Left ventricle myocardium inferior (tissue), 1 donor: ENCODE measurements at regions not wholly inside any gene's neighbourhood (a gene's known extent, or its start where the extent isn't known, plus 50 kb on each side); places are given as distances from the start of the nearest gene placed in this dataset.
"Not testable (repeated sequence)": the region's sequence is repeated elsewhere in the genome, so short reads cannot be mapped to it uniquely, and the experiment has no call there.

ENCODE experiments used
- DNase-seq: peaks from one replicate; pipeline ENCODE4 v3.0.0-alpha.2; 2020
- H3K27ac ChIP-seq: fragments of 200-600 bp; replicated peaks from 2 replicates; pipeline ENCODE4 v1.8.0; 2021
- H3K27me3 ChIP-seq: fragments of 200-600 bp; 2 replicates; pipeline ENCODE4 v1.8.0; 2021; ENCODE audit warnings: low read depth
- H3K36me3 ChIP-seq: fragments of 200-600 bp; 2 replicates; pipeline ENCODE4 v1.8.0; 2021
- H3K4me1 ChIP-seq: fragments of 200-600 bp; 2 replicates; pipeline ENCODE4 v1.8.0; 2021
- H3K4me3 ChIP-seq: fragments of 200-600 bp; 2 replicates; pipeline ENCODE4 v1.8.0; 2021; ENCODE audit warnings: mild to moderate bottlenecking, moderate library complexity
- H3K9me3 ChIP-seq: fragments of 200-600 bp; replicated peaks from 2 replicates; pipeline ENCODE4 v1.8.0; 2021
- intact Hi-C: fragments of 100-400 bp; cut with micrococcal nuclease; formaldehyde crosslinking; loops from one replicate; pipeline ENCODE4 v1.11.0; 2022
- TF ChIP-seq, protein P1 (sequence below): fragments of 200-600 bp; IDR thresholded peaks from 2 replicates; pipeline ENCODE4 v1.8.0; 2021; ENCODE audit warnings: antibody characterized with exemption, mild to moderate bottlenecking, borderline replicate concordance
- donor health status: DM: no; HTN: yes; CAD: no; lungs with severe emphysema.

DNA sequence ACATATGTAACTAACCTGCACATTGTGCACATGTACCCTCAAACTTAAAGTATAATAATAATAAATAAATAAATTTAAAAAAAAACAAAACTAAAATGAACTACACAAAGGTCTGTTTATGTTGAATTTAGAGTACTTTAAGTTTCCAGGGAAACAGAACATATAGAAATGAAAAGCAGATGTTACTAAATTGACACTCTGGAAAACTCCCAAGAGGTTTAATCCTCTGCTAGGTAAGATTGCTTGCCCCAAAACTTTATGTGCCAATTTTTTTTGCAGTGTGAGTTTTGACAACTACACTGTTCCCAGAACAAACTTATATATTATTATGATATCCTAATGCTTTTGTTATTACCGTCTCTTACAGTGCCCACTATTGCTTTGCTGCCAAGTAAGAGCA lies 134.3 kb upstream of the MRPS30 start:
- H3K27me3 ChIP-seq = no peaks in the 10 kb centered on the region
- H3K27ac ChIP-seq = no peak overlapping the region
- H3K36me3 ChIP-seq = no peaks in the 10 kb centered on the region
- H3K9me3 ChIP-seq = peaks cover 5% of the 10 kb centered on the region
- intact Hi-C loops = no loop called here
- H3K4me3 ChIP-seq = no peak overlapping the region
- TF ChIP-seq, protein P1, sequence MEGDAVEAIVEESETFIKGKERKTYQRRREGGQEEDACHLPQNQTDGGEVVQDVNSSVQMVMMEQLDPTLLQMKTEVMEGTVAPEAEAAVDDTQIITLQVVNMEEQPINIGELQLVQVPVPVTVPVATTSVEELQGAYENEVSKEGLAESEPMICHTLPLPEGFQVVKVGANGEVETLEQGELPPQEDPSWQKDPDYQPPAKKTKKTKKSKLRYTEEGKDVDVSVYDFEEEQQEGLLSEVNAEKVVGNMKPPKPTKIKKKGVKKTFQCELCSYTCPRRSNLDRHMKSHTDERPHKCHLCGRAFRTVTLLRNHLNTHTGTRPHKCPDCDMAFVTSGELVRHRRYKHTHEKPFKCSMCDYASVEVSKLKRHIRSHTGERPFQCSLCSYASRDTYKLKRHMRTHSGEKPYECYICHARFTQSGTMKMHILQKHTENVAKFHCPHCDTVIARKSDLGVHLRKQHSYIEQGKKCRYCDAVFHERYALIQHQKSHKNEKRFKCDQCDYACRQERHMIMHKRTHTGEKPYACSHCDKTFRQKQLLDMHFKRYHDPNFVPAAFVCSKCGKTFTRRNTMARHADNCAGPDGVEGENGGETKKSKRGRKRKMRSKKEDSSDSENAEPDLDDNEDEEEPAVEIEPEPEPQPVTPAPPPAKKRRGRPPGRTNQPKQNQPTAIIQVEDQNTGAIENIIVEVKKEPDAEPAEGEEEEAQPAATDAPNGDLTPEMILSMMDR = no peak
- DNase-seq = no peak
- no peaks in the 10 kb centered on the region for H3K4me1 ChIP-seq

DNA sequence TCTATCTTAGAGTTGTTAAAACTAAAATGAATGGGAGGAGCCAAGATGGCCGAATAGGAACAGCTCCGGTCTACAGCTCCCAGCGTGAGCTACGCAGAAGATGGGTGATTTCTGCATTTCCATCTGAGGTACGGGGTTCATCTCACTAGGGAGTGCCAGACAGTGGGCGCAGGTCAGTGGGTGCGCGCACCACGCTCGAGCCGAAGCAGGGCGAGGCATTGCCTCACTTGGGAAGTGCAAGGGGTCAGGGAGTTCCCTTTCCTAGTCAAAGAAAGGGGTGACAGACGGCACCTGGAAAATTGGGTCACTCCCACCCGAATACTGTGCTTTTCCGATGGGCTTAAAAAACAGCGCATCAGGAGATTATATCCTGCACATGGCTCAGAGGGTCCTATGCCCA lies 140.3 kb upstream of the MRPS30 start:
- H3K9me3 ChIP-seq, H3K27me3 ChIP-seq, H3K36me3 ChIP-seq, DNase-seq, H3K4me3 ChIP-seq, intact Hi-C loops, H3K27ac ChIP-seq, H3K4me1 ChIP-seq: not testable (repeated sequence)

DNA sequence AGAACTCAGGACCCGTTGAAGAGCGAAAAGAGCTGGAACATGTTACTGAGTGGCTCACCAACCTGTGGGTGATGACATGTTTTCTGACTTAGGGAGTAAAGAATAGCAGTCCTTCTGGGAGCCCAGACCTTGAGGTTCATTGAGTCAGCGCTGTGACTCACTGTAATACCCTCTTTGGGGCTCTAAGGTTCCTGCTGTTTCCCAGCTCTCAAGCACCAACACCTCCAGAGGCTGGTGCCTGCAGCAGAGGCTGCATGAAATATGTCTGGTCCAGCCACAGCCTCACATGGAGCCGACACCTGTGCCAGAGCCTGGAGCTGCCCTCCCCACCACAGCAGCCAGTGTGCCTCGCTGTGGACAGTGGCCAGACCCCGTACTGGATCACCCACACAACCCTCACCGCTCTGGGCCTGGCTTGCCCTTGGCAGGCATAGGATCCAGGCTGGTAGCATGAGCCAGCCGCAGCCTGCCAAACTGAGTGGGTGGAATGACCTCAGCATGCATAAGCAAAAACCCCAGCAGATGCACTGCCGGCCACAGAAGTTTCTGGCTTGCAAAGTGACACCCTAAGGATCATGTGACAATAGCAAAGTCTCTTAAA lies 143.5 kb upstream of the MRPS30 start:
- H3K27me3 ChIP-seq = peaks cover 8% of the 10 kb centered on the region
- peaks cover 4% of the 10 kb centered on the region for H3K9me3 ChIP-seq
- TF ChIP-seq, protein P1 = no peak
- no peak overlapping the region for H3K4me3 ChIP-seq
- DNase-seq = no peak
- H3K4me1 ChIP-seq = no peaks in the 10 kb centered on the region
- H3K36me3 ChIP-seq = no peaks in the 10 kb centered on the region
- no peak overlapping the region for H3K27ac ChIP-seq
- intact Hi-C loops = no loop called here

- H3K9me3 ChIP-seq = peaks cover 1% of the 10 kb centered on the region
- no peaks in the 10 kb centered on the region for H3K36me3 ChIP-seq
- H3K4me1 ChIP-seq = no peaks in the 10 kb centered on the region
- no peak overlapping the region for H3K4me3 ChIP-seq
- H3K27me3 ChIP-seq = peaks cover 8% of the 10 kb centered on the region
- TF ChIP-seq, protein P1 = no peak
- DNase-seq = no peak
- H3K27ac ChIP-seq = no peak overlapping the region
- intact Hi-C loops = no loop called here
Observed at GRCh38 chr5:44664711-44665100, 144.0 kb upstream of the MRPS30 start.

- TF ChIP-seq, protein P1 = no peak
- H3K27ac ChIP-seq = no peak overlapping the region
- no peaks in the 10 kb centered on the region for H3K4me1 ChIP-seq
- H3K4me3 ChIP-seq = no peak overlapping the region
- intact Hi-C loops = no loop called here
- peaks cover 8% of the 10 kb centered on the region for H3K27me3 ChIP-seq
- no peaks in the 10 kb centered on the region for H3K36me3 ChIP-seq
- no peaks in the 10 kb centered on the region for H3K9me3 ChIP-seq
- no peak for DNase-seq
Observed at GRCh38 chr5:44663991-44664710, 144.6 kb upstream of the MRPS30 start.

- intact Hi-C loops = no loop called here
- TF ChIP-seq, protein P1 = no peak
- no peaks in the 10 kb centered on the region for H3K36me3 ChIP-seq
Observed at GRCh38 chr5:44661851-44662250, 146.9 kb upstream of the MRPS30 start.

More at GRCh38 chr5:44661851-44662250, 146.9 kb upstream of the MRPS30 start:
- Histone ChIP-seq H3K9me3 (peaks cover 3% of the 10 kb centered on the region), H3K4me1 (no peaks in the 10 kb centered on the region), H3K27ac (no peak overlapping the region), H3K4me3 (no peak overlapping the region), H3K27me3 (peaks cover 8% of the 10 kb centered on the region)
- no peak for DNase-seq
